Heart left ventricle (tissue), 13 donors: ENCODE measurements at regions not wholly inside any gene's neighbourhood (a gene's known extent, or its start where the extent isn't known, plus 50 kb on each side); places are given as distances from the start of the nearest gene placed in this dataset.
"Not testable (repeated sequence)": the region's sequence is repeated elsewhere in the genome, so short reads cannot be mapped to it uniquely, and the experiment has no call there.

Source experiments
- POLR2A ChIP-seq, 2 donors: fragments of 450-650 bp; IDR thresholded peaks; one replicate each; pipeline ENCODE4 v1.6.1; 2017; ENCODE audit warnings: antibody characterized with exemption in 2 of 2, mild to moderate bottlenecking in 2 of 2, moderate library complexity in 2 of 2
- TF ChIP-seq, protein P1 (sequence below), 12 donors: fragments of 200-600 bp; sonication (generic) in 4 of 12; IDR thresholded peaks; one replicate each; pipeline versions ENCODE4 v1.5.0 to v1.8.0; 2018 to 2022; ENCODE audit warnings: antibody characterized with exemption in 12 of 12, mild to moderate bottlenecking in 5 of 12
- donor health status: ischemic (EF 13 %, LVEDD 7.1; RV severe dilation, severe dysfunction).
- donor health status: DM: no; HTN: yes; CAD: no.
- donor health status: DM: no; HTN: no; CAD: no.
- donor health status: ischemic (EF 25% LVEDD 6.9; RV normal size, moderate dysfunction).
- donor health status: ischemic (EF 25% LVEDD 5.7; RV mildly dilated, moderate dysfunction).
- donor health status: ischemic (EF 35%, LVEDD 5.7; RV mildly dilated, moderate dysfunction).
- donor health status: nonischemic (EF 11% LVEDD 7.7; RV severe dilation, severe dysfunction).
- donor health status: DM: yes; HTN: yes; CAD: no.
- donor health status: PGD.
- donor health status: ischemic (EF 29% LVEDD 5.4; RV normal size, mild dysfunction).
- donor health status: nonischemic (EF 23%, LVEDD 6.1; RV moderate dilation, normal function).

DNA sequence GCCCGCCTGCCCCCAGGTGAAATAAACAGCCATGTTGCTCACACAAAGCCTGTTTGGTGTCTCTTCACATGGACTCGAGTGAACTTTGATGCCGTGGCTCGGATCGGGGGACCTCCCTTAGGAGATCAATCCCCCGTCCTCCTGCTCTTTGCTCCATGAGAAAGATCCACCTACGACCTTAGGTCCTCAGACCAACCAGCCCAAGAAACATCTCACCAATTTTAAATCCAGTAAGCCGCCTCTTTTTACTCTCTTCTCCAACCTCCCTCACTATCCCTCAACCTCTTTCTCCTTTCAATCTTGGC is 521.0 kb downstream of the IRS2 start:
- TF ChIP-seq, protein P1, sequence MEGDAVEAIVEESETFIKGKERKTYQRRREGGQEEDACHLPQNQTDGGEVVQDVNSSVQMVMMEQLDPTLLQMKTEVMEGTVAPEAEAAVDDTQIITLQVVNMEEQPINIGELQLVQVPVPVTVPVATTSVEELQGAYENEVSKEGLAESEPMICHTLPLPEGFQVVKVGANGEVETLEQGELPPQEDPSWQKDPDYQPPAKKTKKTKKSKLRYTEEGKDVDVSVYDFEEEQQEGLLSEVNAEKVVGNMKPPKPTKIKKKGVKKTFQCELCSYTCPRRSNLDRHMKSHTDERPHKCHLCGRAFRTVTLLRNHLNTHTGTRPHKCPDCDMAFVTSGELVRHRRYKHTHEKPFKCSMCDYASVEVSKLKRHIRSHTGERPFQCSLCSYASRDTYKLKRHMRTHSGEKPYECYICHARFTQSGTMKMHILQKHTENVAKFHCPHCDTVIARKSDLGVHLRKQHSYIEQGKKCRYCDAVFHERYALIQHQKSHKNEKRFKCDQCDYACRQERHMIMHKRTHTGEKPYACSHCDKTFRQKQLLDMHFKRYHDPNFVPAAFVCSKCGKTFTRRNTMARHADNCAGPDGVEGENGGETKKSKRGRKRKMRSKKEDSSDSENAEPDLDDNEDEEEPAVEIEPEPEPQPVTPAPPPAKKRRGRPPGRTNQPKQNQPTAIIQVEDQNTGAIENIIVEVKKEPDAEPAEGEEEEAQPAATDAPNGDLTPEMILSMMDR (IDR thresholded peaks at IDR 0.05) = not testable (repeated sequence)
- not testable (repeated sequence) for TF ChIP-seq POLR2A (IDR thresholded peaks at IDR 0.05)
